Effector memory CD8-positive, alpha-beta T cell (primary cell): ENCODE measurements at regions not wholly inside any gene's neighbourhood (a gene's known extent, or its start where the extent isn't known, plus 50 kb on each side); places are given as distances from the start of the nearest gene placed in this dataset.

ENCODE experiments used
- ATAC-seq: fragments of 150-1000 bp; cut with Tn5 transposase; replicated peaks from 2 replicates; pipeline ENCODE4 v1.10.0; 2021; ENCODE audit warnings: mild to moderate bottlenecking, moderate library complexity
- DNase-seq, 3 experiments: peaks; one replicate each; pipeline ENCODE4 v3.0.0; 2021
- H3K27ac Mint-ChIP-seq, 2 donors: one replicate each; pipeline ENCODE4 v1.8.0; 2022; ENCODE audit warnings: mild to moderate bottlenecking in 2 of 2, mixed read lengths in 2 of 2, moderate library complexity in 2 of 2
- H3K27me3 Mint-ChIP-seq, 2 donors: one replicate each; pipeline ENCODE4 v1.8.0; 2022; ENCODE audit warnings: mixed read lengths in 2 of 2
- H3K36me3 Mint-ChIP-seq: one replicate; pipeline ENCODE4 v1.8.0; 2022; ENCODE audit warnings: mild to moderate bottlenecking, moderate library complexity, mixed read lengths; ENCODE audit not compliant: insufficient read depth
- H3K4me1 Mint-ChIP-seq, 2 donors: one replicate each; pipeline ENCODE4 v1.8.0; 2022; ENCODE audit warnings: low read depth in 2 of 2, mixed read lengths in 2 of 2
- H3K4me3 Mint-ChIP-seq, 2 donors: one replicate each; pipeline ENCODE4 v1.8.0; 2022; ENCODE audit warnings: mild to moderate bottlenecking in 2 of 2, mixed read lengths in 2 of 2, moderate library complexity in 2 of 2
- H3K9me3 Mint-ChIP-seq, 2 donors: one replicate each; pipeline ENCODE4 v1.8.0; 2022; ENCODE audit warnings: mixed read lengths in 2 of 2

DNA sequence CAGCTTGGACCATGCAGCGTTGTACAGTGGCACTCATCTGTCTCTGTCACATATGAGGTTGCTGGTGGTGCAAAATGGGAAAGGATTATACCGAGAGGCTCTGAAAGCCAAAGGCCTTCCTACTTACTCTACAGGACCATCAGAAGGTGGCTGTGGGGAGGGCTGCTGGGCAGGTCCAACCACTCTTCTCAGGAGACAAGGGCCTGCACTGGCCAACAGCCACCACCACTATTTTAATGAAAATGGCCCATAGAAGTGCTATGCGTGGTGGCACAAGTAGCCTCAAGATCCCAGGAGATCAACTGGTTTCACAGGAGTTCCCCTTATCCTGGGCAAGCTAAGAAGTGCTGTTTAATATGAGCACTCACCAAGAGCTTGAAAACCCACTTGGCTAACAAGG lies 52.3 kb downstream of the MRPL57 start:
- no peak overlapping the region for H3K4me3 Mint-ChIP-seq
- ATAC-seq (no peak), DNase-seq (no peak)
- no peak overlapping the region for H3K27ac Mint-ChIP-seq
- H3K36me3 Mint-ChIP-seq, result no peaks in the 10 kb centered on the region
- peaks cover 14 to 42% of the 10 kb centered on the region in 2 donors for H3K27me3 Mint-ChIP-seq
- peaks cover 0 to 1% of the 10 kb centered on the region in 2 donors for H3K4me1 Mint-ChIP-seq
- H3K9me3 Mint-ChIP-seq, result no peaks in the 10 kb centered on the region

GRCh38 chr13:21229241-21230024 lies 53.0 kb downstream of the MRPL57 start:
- Mint-ChIP-seq H3K27ac (no peak overlapping the region), H3K4me1 (peaks cover 0 to 1% of the 10 kb centered on the region in 2 donors), H3K9me3 (no peaks in the 10 kb centered on the region), H3K27me3 (peaks cover 7 to 35% of the 10 kb centered on the region in 2 donors), H3K4me3 (no peak overlapping the region), H3K36me3 (no peaks in the 10 kb centered on the region)
- no peak for DNase-seq
- no peak for ATAC-seq

- Mint-ChIP-seq H3K4me1 (peaks cover 0 to 1% of the 10 kb centered on the region in 2 donors), H3K27ac (no peak overlapping the region), H3K36me3 (no peaks in the 10 kb centered on the region), H3K4me3 (no peak overlapping the region), H3K27me3 (peaks cover 9 to 41% of the 10 kb centered on the region in 2 donors), H3K9me3 (no peaks in the 10 kb centered on the region)
- ATAC-seq (no peak), DNase-seq (no peak)
Observed at GRCh38 chr13:21230516-21230915, 54.1 kb downstream of the MRPL57 start.

- Mint-ChIP-seq H3K9me3 (no peaks in the 10 kb centered on the region), H3K4me1 (peaks cover 0 to 1% of the 10 kb centered on the region in 2 donors), H3K36me3 (no peaks in the 10 kb centered on the region), H3K4me3 (no peak overlapping the region), H3K27ac (no peak overlapping the region), H3K27me3 (peaks cover 11 to 38% of the 10 kb centered on the region in 2 donors)
- DNase-seq (no peak), ATAC-seq (no peak)
Observed at GRCh38 chr13:21231426-21231940, 55.0 kb downstream of the MRPL57 start.

DNA sequence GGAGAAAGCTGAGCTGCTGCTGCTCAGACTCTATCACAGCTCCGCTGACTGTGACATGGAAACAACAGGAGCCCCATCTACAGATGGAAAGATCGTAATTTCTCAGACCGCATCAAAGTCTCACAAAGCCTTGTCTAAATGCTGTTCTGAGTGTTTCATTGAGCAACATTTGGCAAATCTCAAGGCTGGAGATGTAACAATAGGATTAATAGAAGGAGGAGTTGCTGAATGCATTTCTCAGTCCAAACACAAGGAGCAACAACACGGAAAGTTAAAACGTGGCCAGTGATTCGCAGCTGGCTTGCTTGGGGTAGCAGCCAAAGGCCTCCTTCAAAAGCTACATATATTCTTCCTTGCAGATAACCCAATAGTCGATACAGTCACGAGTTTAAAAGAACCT lies 55.7 kb downstream of the MRPL57 start:
- H3K27me3 Mint-ChIP-seq, result peaks cover 11 to 37% of the 10 kb centered on the region in 2 donors
- no peak for DNase-seq
- no peak for ATAC-seq
- H3K36me3 Mint-ChIP-seq, result no peaks in the 10 kb centered on the region
- H3K27ac Mint-ChIP-seq, result no peak overlapping the region
- no peak overlapping the region for H3K4me3 Mint-ChIP-seq
- H3K9me3 Mint-ChIP-seq, result no peaks in the 10 kb centered on the region
- H3K4me1 Mint-ChIP-seq, result peaks cover 0 to 1% of the 10 kb centered on the region in 2 donors

DNA sequence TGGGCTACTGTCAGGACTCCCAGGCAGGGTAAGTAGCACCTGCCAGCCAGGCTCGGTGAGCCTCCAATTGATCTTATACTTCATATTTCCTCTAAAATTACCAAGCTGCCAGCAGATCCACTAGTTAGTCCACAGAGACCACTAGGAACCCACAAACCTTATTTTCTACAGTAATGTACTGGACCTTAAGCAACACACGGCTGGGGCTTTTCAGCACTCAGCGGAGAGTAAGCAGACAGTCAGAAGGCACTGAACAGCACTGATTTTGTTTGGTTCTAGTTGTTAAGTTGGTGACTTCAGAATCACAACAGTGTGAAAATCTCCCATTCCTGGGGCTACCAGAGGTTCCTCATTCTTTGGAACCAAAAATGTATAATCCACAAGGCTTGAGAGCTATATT lies 56.1 kb downstream of the MRPL57 start:
- no peaks in the 10 kb centered on the region for H3K36me3 Mint-ChIP-seq
- peaks cover 11 to 37% of the 10 kb centered on the region in 2 donors for H3K27me3 Mint-ChIP-seq
- H3K4me1 Mint-ChIP-seq, result peaks cover 0 to 1% of the 10 kb centered on the region in 2 donors
- ATAC-seq (no peak), DNase-seq (no peak)
- H3K9me3 Mint-ChIP-seq, result no peaks in the 10 kb centered on the region
- no peak overlapping the region for H3K4me3 Mint-ChIP-seq
- no peak overlapping the region for H3K27ac Mint-ChIP-seq

DNA sequence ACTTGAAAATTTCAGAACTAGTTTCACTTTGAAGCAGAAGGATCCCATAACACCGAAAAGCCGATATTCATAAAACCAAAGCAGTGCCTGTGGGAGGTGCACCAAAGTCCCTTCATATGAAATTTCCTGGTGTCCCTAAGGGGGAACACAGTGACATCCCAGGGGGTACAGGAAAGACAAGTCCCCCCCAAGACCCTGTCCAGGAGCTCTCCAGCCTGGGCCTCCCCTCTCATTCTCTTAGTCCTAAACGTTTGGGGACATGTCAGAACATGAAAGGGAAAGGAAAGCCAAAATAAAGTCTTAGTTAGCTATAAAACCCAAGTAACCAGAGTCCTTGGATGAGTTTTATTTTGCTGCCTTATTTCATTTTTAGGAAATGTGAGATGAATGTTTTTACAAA lies 56.6 kb downstream of the MRPL57 start:
- no peaks in the 10 kb centered on the region for H3K9me3 Mint-ChIP-seq
- no peak overlapping the region for H3K27ac Mint-ChIP-seq
- H3K4me3 Mint-ChIP-seq, result no peak overlapping the region
- H3K4me1 Mint-ChIP-seq, result peaks cover 0 to 1% of the 10 kb centered on the region in 2 donors
- peaks cover 11 to 34% of the 10 kb centered on the region in 2 donors for H3K27me3 Mint-ChIP-seq
- DNase-seq (no peak), ATAC-seq (no peak)
- no peaks in the 10 kb centered on the region for H3K36me3 Mint-ChIP-seq

DNA sequence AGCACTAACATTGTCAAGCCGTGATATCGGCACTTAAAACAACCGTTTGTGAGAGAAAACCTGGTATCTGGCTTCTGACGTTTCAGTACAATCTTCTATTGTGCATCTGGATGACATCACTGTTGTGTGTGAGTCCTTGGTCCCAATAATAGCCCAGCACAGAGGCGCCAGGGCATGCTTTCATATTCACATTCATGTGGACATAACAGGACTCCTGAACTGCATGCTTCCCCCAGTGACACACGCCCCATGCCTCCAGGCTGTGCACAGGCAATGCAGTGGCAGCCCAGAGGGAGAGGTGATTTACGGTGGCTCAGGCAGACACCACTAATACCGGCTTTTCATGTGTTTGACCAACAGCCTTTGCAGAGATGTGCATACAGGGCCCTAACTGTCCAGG lies 58.1 kb downstream of the MRPL57 start:
- Mint-ChIP-seq H3K27ac (no peak overlapping the region), H3K9me3 (no peaks in the 10 kb centered on the region), H3K36me3 (no peaks in the 10 kb centered on the region), H3K4me1 (no peaks in the 10 kb centered on the region), H3K4me3 (no peak overlapping the region), H3K27me3 (peaks cover 11 to 28% of the 10 kb centered on the region in 2 donors)
- DNase-seq, result no peak
- no peak for ATAC-seq

GRCh38 chr13:21235174-21235573 lies 58.7 kb downstream of the MRPL57 start:
- H3K27me3 Mint-ChIP-seq, result peaks cover 11 to 28% of the 10 kb centered on the region in 2 donors

GRCh38 chr13:21237081-21237480 lies 60.6 kb downstream of the MRPL57 start:
- no peaks in the 10 kb centered on the region for H3K9me3 Mint-ChIP-seq
- H3K36me3 Mint-ChIP-seq, result no peaks in the 10 kb centered on the region
- peaks cover 0 to 2% of the 10 kb centered on the region in 2 donors for H3K4me1 Mint-ChIP-seq
- peaks cover 12 to 29% of the 10 kb centered on the region in 2 donors for H3K27me3 Mint-ChIP-seq
- DNase-seq (no peak), ATAC-seq (no peak)
- H3K4me3 Mint-ChIP-seq, result no peak overlapping the region
- no peak overlapping the region for H3K27ac Mint-ChIP-seq

More at GRCh38 chr13:21235174-21235573, 58.7 kb downstream of the MRPL57 start:
- no peak overlapping the region for H3K27ac Mint-ChIP-seq
- no peaks in the 10 kb centered on the region for H3K36me3 Mint-ChIP-seq
- no peak for DNase-seq
- H3K4me1 Mint-ChIP-seq, result no peaks in the 10 kb centered on the region
- no peaks in the 10 kb centered on the region for H3K9me3 Mint-ChIP-seq
- no peak overlapping the region for H3K4me3 Mint-ChIP-seq
- no peak for ATAC-seq

GRCh38 chr13:21238267-21238666 lies 61.8 kb downstream of the MRPL57 start:
- Mint-ChIP-seq H3K27ac (no peak overlapping the region), H3K4me3 (no peak overlapping the region)

GRCh38 chr13:21240586-21240985 lies 64.1 kb downstream of the MRPL57 start:
- Mint-ChIP-seq H3K4me3 (no peak overlapping the region), H3K4me1 (peaks cover 0 to 3% of the 10 kb centered on the region in 2 donors), H3K9me3 (no peaks in the 10 kb centered on the region), H3K27me3 (peaks cover 9 to 35% of the 10 kb centered on the region in 2 donors), H3K27ac (no peak overlapping the region), H3K36me3 (no peaks in the 10 kb centered on the region)
- no peak for ATAC-seq
- no peak for DNase-seq

More at GRCh38 chr13:21238267-21238666, 61.8 kb downstream of the MRPL57 start:
- H3K36me3 Mint-ChIP-seq, result no peaks in the 10 kb centered on the region
- ATAC-seq (no peak), DNase-seq (no peak)
- H3K27me3 Mint-ChIP-seq, result peaks cover 16 to 37% of the 10 kb centered on the region in 2 donors
- H3K9me3 Mint-ChIP-seq, result no peaks in the 10 kb centered on the region
- peaks cover 0 to 3% of the 10 kb centered on the region in 2 donors for H3K4me1 Mint-ChIP-seq

DNA sequence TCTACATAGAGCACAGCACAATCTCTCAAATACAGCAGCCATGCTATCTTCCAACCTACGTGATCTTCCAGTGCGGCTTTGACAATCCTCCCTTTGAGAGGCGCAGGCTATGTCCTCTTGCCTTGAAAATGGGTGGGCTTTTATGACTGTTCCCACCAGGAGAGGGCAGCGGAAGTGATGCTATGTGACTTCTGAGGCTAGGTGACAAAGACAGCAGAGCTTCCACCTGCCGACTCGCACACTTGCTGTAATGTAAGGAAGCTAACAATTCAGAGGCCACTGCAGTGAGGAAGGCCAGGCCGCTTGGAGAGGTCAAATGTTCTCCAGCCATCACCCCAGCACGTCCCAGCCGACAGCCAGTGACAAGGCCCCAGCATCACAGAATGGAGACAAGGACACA lies 65.8 kb downstream of the MRPL57 start:
- Mint-ChIP-seq H3K27me3 (peaks cover 6 to 25% of the 10 kb centered on the region in 2 donors), H3K27ac (no peak overlapping the region)
- no peak for ATAC-seq

More for the DNA sequence above, 65.8 kb downstream of the MRPL57 start:
- no peak for DNase-seq
- peaks cover 0 to 3% of the 10 kb centered on the region in 2 donors for H3K4me1 Mint-ChIP-seq
- H3K36me3 Mint-ChIP-seq, result no peaks in the 10 kb centered on the region
- H3K9me3 Mint-ChIP-seq, result no peaks in the 10 kb centered on the region
- no peak overlapping the region for H3K4me3 Mint-ChIP-seq
